H7 (cell line): ENCODE measurements at regions not wholly inside any gene's neighbourhood (a gene's known extent, or its start where the extent isn't known, plus 50 kb on each side); places are given as distances from the start of the nearest gene placed in this dataset.
"Not testable (repeated sequence)": the region's sequence is repeated elsewhere in the genome, so short reads cannot be mapped to it uniquely, and the experiment has no call there.

Source experiments
- DNase-seq: peaks from one replicate; pipeline ENCODE4 v3.0.0; 2012
- H3K27me3 ChIP-seq: 2 replicates; pipeline ENCODE4 v1.6.0; 2011; ENCODE audit warnings: mild to moderate bottlenecking, low read length; ENCODE audit not compliant: control insufficient read depth, insufficient read depth
- H3K36me3 ChIP-seq: replicated peaks from 2 replicates; pipeline ENCODE4 v1.5.1; 2011; ENCODE audit warnings: low read length; ENCODE audit not compliant: control insufficient read depth, insufficient read depth
- H3K4me3 ChIP-seq: 2 replicates; pipeline ENCODE4 v1.5.1; 2011; ENCODE audit warnings: low read depth, mild to moderate bottlenecking, control low read depth, low read length, moderate library complexity; ENCODE audit not compliant: insufficient read depth

DNA sequence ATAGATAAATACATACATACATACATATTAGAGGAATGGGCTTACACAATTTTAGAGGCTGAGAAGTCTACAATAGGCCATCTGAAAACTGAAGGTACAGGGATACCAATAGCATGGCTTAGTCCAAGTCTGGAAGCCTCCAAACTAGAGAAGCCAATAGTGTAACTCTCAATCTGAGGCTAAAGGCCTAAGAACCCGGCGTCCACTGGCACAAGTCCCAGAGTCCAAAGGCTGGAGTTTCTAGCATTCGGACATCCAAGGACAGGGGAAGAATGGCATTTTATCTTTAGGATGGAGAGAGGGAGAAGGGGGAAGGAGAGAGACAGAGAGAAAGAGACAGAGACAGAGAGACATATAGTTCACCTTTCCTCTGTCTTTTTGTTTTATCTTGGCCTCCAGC is 63.7 kb upstream of the SYT4 start:
- no peak for DNase-seq
- no peaks in the 10 kb centered on the region for H3K36me3 ChIP-seq
- no peaks in the 10 kb centered on the region for H3K27me3 ChIP-seq
- no peak overlapping the region for H3K4me3 ChIP-seq

DNA sequence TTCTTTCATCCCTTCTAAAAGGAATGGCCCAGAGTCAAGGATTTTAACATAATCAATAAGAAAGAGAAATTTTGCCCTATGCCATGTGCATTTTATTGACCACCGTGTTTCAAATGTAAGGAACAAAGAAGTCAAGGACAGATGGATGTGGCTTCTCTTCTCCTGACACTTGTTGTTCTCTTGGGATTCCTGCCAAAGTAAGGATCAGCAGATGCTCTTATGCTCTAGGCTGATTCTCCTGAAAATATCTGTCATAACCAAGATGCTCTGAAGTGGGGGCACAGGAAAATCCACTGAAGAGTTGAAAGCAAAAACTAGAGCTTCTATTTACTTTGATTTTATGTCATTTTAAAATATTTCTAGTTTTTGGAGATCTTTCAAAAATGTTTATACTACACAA is 72.9 kb upstream of the SYT4 start:
- H3K27me3 ChIP-seq = no peaks in the 10 kb centered on the region
- DNase-seq = no peak
- no peak overlapping the region for H3K4me3 ChIP-seq
- no peaks in the 10 kb centered on the region for H3K36me3 ChIP-seq

DNA sequence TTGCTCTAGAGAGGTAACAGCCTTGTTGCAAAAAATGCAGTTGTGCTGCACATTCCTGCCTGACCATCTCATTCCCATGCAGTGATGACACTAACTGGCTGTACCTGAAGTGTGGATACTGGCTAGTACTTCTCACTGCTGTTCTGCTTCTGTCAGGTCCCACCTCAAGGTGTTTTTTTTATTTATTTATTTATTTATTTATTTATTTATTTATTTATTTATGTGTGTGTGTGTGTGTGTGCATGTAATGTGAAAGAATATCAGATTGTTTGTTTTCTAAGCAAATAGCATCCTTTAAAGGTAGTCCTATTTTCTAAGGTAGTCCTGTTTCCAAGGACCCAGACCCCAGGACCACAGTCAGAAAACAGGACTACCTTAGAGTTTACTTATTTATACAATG is 87.2 kb upstream of the SYT4 start:
- DNase-seq = no peak
- H3K27me3 ChIP-seq = no peaks in the 10 kb centered on the region

DNA sequence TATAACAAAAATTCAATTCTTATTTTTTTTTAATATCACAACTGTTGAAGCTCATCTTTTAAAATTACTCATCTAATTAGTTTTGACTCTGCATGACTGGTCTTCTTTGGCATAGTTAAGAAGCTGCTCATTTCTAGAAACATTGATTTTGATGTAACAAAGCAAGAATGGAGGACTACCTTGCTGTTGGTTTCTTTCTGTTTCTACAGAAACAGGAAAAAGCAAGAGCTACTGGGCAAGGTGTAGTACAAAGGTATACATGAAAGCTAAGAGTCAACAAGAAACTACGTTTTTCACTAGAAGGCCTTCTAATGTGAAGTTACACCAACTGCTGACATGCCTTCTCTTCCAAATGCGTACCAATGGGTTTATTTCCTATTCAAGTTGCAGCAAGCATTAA is 90.6 kb upstream of the SYT4 start:
- H3K4me3 ChIP-seq = no peak overlapping the region
- H3K36me3 ChIP-seq = no peaks in the 10 kb centered on the region
- H3K27me3 ChIP-seq = no peaks in the 10 kb centered on the region
- DNase-seq = no peak

More for the DNA sequence above, 87.2 kb upstream of the SYT4 start:
- H3K4me3 ChIP-seq = no peak overlapping the region
- no peaks in the 10 kb centered on the region for H3K36me3 ChIP-seq

DNA sequence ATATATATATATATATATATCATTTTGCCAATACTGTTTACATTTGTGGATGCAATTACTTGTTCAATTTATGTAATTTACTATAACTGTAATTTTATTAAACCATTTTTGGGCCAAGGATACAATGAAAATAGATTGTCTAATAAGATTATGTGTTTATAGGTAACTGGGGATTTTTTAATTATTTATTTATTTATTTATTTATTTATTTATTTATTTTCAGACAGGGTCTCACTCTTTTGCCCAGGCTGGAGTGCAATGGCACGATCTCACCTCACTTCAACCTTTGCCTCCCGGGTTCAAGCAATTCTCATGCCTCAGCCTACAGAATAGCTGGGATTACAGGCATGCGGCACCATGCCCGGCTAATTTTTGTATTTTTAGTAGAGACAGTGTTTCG is 92.0 kb upstream of the SYT4 start:
- not testable (repeated sequence) for H3K4me3 ChIP-seq, H3K36me3 ChIP-seq, DNase-seq, H3K27me3 ChIP-seq

DNA sequence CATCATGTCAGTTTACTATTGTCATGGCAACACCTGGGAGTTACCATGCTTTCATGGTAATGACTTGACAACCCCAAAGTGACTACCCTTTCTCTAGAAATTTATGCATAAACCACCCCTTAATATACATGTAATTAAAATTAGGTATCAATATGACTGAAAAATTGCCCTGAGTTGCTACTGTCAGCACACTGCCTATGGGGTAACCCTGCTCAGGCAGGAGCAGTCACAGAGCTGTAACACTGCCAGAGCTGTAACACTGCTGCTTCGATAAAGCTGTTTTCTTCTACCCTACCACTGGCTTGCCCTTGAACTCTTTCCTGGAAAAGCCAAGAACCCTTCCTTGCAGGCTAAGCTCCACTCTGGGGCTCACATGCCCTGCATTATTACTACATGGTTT is 95.5 kb upstream of the SYT4 start:
- Histone ChIP-seq H3K27me3 (no peaks in the 10 kb centered on the region), H3K36me3 (no peaks in the 10 kb centered on the region), H3K4me3 (no peak overlapping the region)
- no peak for DNase-seq

DNA sequence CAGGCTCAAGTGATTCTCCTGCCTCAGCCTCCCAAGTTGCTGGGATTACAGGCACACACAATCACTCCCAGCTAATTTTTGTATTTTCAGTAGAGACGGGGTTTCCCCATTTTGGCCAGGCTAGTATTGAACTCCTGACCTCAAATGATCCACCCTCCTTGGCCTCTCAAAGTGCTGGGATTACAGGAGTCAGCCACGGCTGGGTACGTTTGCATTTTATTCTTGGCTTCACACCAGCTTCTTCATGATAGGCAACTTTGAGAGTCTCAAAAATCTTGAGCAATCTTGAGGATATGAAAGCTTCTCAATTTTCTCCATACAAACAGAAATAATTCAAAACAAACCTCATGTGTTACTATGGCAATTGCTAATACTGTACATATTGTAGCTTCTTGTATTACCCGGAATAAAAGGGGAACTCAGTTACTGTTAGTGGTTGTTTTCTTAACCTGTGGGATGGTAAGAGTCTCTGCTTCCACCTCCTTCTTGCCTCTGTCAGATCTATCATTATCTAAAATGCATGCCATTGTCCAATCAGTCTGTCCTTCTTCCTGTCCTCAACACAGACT is 102.9 kb upstream of the SYT4 start:
- Histone ChIP-seq H3K4me3 (no peak overlapping the region), H3K36me3 (no peaks in the 10 kb centered on the region), H3K27me3 (no peaks in the 10 kb centered on the region)
- no peak for DNase-seq

DNA sequence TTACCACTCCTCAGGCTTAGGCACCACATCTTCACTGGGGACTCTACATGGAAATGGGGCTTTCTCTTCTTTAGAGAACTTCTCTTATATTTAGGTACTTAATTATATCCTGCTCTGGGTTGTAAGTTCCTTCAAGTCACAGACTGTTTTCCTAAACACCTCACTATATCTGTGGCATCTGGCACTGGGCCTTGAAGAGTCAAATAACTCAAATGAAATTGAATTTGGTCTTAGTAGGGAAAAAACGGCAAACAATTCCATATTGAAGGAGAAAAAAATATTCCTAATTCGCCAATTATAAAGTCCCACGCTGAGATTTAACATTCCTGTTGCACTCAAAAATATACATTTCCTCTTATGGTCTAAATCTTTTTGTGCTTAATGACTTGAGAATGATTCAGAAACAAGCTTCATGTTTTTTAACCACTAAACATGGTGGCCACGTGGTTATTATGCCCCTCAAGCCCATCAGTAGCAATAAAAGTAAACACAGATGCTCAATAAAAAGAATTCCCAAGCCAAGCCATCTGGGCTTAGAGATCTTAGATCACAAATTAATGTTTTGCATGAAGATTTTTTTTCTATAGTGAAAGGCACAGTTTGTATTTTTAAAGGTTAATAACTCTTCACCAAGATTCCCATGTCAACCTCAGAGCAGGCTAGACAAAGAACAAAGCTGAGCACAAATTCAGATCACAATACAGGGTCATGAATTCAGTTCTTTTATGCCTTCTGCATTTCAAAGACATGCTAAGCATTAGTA is 105.5 kb upstream of the SYT4 start:
- DNase-seq = no peak
- Histone ChIP-seq H3K36me3 (no peaks in the 10 kb centered on the region), H3K27me3 (no peaks in the 10 kb centered on the region), H3K4me3 (no peak overlapping the region)

DNA sequence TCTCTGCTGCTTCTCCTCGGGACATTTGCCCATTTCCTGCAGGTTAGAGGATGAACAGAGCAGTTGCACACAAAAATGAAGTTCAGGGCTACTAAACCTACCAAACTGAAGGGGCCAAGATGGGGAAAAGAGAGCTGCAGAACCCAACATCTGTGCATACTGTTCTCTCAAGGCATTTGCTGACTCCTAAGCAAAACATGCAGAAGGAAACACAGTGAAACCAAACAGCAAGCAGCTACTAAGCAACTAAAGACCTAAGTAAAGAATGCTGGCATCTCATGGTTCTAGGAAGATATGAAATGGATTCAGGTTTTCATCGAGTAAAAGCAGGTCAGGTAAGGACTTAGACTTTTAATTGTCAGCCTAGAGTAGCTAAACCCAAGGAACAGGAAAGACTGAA is 111.9 kb upstream of the SYT4 start:
- no peaks in the 10 kb centered on the region for H3K36me3 ChIP-seq
- DNase-seq = no peak
- H3K4me3 ChIP-seq = no peak overlapping the region
- H3K27me3 ChIP-seq = no peaks in the 10 kb centered on the region

DNA sequence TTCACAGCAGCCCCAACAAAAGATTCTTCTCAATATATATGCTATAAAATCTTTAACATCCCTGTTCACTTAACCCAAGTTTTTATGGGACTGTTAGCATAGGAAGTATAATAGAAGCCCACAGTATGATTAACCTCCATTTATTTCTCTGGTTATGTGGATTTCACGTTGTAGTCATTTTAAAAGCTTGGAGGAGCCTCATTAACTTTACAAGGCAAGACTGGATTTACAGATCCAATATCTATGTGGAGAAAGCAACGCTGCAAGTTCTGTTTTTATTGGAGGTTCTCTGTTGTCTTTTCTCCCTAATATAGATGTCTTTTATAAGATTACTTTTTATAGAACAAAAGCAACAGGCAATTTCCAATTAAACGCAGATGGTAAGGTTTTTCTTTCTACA is 114.9 kb upstream of the SYT4 start:
- no peaks in the 10 kb centered on the region for H3K36me3 ChIP-seq
- H3K4me3 ChIP-seq = no peak overlapping the region
- DNase-seq = no peak
- H3K27me3 ChIP-seq = no peaks in the 10 kb centered on the region

DNA sequence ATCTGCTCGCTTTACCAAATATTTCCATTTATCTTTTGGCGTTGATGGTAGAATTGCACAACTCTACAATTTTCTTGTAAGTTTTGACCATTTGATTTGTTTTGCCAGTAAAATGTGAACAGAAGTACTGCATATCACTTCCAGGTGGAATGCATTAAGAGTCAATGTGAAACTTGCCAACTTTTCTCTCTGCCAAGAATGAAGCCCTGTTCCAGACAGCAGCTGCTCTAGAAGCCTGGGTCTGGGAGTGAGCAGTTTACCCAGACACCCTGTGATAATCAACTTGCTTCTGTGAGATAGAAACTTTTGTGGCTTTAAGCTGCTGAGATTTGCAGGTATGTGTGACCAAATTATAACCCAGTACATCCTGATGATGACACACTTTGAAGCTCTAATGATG is 115.9 kb upstream of the SYT4 start:
- no peak for DNase-seq
- Histone ChIP-seq H3K27me3 (no peaks in the 10 kb centered on the region), H3K4me3 (no peak overlapping the region)

DNA sequence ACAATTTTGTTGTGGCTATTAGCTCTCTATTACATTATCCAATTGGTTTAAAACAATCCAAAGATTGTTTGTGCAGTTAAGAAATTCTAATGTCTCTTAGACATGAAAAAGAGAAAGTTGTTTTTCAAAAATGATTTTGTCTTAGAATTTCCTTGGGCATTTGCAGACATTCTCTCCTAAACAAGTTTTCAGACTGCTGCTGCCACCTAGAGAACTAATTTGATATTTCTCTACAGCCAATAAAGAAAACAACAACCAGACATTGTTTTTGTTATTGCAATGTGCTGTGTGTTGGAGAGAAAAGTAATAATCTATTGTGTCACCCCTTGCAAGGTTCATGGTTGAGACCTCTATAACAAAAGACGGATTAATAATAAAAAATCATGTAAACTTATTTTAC is 119.0 kb upstream of the SYT4 start:
- no peaks in the 10 kb centered on the region for H3K27me3 ChIP-seq
- no peak for DNase-seq

More for the DNA sequence above, 115.9 kb upstream of the SYT4 start:
- no peaks in the 10 kb centered on the region for H3K36me3 ChIP-seq

DNA sequence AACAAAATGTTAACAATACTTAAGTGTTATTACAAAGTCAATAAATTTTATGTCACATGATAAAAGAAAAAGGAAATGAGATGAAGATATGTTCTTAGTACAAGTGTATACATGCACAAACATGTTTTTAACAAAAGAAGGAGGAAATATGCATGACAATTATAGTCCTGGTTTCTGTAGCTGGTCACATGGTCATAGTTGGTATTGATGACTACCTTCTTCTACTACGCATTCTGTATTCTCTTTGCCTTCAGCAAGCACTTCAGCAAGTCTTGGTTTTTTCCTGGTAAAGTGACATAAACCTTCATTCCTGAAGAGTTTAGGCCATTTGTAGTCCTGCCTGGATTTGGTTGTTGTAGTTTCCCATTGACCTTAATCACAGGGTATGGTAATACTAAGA is 121.3 kb upstream of the SYT4 start:
- no peak for DNase-seq
- Histone ChIP-seq H3K4me3 (no peak overlapping the region), H3K36me3 (no peaks in the 10 kb centered on the region), H3K27me3 (no peaks in the 10 kb centered on the region)

More for the DNA sequence above, 119.0 kb upstream of the SYT4 start:
- Histone ChIP-seq H3K4me3 (no peak overlapping the region), H3K36me3 (no peaks in the 10 kb centered on the region)

DNA sequence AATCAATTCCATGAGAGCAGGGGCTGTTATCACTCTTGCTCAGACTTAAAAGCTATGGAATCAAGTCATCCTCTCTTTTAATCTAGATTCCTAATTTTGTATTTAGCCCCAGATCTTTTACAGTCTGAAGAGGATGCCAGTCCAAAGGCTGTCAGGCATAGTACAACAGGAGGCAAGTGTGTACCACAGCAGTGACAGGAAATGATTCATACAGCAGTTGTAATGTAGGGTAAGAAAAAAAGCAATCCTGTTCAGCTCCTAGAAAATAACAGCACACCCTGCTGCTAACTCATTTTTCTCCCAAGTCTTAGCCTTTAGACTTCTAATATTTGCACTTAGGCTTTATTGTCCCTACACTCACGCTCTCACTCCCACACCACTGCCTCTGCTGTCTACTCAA is 127.8 kb upstream of the SYT4 start:
- no peaks in the 10 kb centered on the region for H3K27me3 ChIP-seq
- no peak overlapping the region for H3K4me3 ChIP-seq
- no peaks in the 10 kb centered on the region for H3K36me3 ChIP-seq
- no peak for DNase-seq

DNA sequence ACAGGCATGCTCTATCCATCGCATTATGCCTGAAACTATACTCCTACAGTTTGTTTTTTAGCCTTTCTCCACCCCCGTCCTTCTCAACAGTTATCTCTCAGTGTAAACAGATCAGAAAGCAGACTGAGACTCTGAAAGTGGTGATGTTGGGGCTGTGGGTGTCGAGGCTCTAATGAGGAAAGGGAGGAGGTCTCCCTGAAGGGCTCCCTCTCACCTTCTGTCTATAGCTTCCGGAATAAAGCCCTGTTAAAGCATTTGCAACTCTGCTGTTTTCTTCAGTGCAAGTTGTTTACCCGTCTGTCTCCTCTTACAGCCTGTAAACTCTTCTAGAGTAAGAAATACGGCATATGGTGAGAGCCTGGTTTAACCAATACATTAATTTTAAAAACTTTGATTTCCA is 136.7 kb upstream of the SYT4 start:
- Histone ChIP-seq H3K36me3 (no peaks in the 10 kb centered on the region), H3K27me3 (no peaks in the 10 kb centered on the region), H3K4me3 (no peak overlapping the region)
- DNase-seq = no peak

DNA sequence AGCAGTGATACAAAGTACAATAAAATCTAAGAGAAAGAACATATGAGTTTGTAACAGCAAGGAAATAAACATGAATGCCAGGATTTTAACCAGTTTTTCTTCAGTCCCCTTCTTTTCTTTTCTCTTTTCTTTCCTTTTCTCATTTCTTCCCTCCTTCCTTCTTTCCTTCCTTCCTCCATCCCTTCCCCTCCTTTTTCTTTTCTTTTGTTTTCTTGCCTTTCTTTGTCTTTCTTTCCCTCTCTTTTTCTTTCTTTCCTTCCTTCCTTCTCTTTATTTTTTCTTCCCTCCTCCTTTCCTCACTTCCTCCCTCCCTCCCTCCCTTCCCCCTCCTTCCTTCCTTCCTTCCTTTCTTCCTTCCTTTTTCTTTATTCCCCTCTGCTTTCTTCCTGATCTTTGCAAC is 142.8 kb upstream of the SYT4 start:
- no peak for DNase-seq
- no peaks in the 10 kb centered on the region for H3K27me3 ChIP-seq
- no peak overlapping the region for H3K4me3 ChIP-seq
- no peaks in the 10 kb centered on the region for H3K36me3 ChIP-seq
